Osteoblast (primary cell): ENCODE measurements at regions not wholly inside any gene's neighbourhood (a gene's known extent, or its start where the extent isn't known, plus 50 kb on each side); places are given as distances from the start of the nearest gene placed in this dataset.

Source experiments
- DNase-seq: peaks from one replicate; pipeline ENCODE4 v3.0.0; 2011; ENCODE audit warnings: low spot score, mixed read lengths; ENCODE audit not compliant: insufficient read length; ENCODE audit errors: missing footprints
- H2AFZ ChIP-seq: 2 replicates; pipeline ENCODE4 v1.6.0; 2011; ENCODE audit warnings: mild to moderate bottlenecking, low read length
- H3K27ac ChIP-seq: 2 replicates; pipeline ENCODE4 v1.5.1; 2011; ENCODE audit warnings: mild to moderate bottlenecking, low read depth, low read length, moderate library complexity
- H3K27me3 ChIP-seq: 2 replicates; pipeline ENCODE4 v1.6.0; 2012; ENCODE audit warnings: mild to moderate bottlenecking, control low read depth, inconsistent platforms, low read length, moderate library complexity; ENCODE audit not compliant: insufficient read depth
- H3K36me3 ChIP-seq: 2 replicates; pipeline ENCODE4 v1.5.1; 2011; ENCODE audit warnings: mild to moderate bottlenecking, low read length, control low read depth, moderate library complexity; ENCODE audit not compliant: insufficient read depth
- H3K4me1 ChIP-seq: 2 replicates; pipeline ENCODE4 v1.5.1; 2011; ENCODE audit warnings: mild to moderate bottlenecking, low read length, control low read depth, moderate library complexity; ENCODE audit not compliant: insufficient read depth
- H3K4me2 ChIP-seq: 2 replicates; pipeline ENCODE4 v1.6.0; 2011; ENCODE audit warnings: mild to moderate bottlenecking, low read length; ENCODE audit not compliant: insufficient read depth
- H3K4me3 ChIP-seq: fragments of 200-600 bp; sonication (generic); 3 replicates; pipeline ENCODE4 v1.5.1; 2012; ENCODE audit warnings: mild to moderate bottlenecking, low read length, inconsistent platforms; ENCODE audit not compliant: insufficient read depth
- H3K79me2 ChIP-seq: 2 replicates; pipeline ENCODE4 v1.6.0; 2012; ENCODE audit warnings: mild to moderate bottlenecking, low read length, control low read depth, inconsistent platforms; ENCODE audit not compliant: insufficient read depth
- H3K9me3 ChIP-seq: 2 replicates; pipeline ENCODE4 v1.5.1; 2011; ENCODE audit warnings: low read depth, low read length, control low read depth
- H4K20me1 ChIP-seq: 2 replicates; pipeline ENCODE4 v1.6.0; 2012; ENCODE audit warnings: mild to moderate bottlenecking, low read length, control low read depth; ENCODE audit not compliant: insufficient read depth
- CTCF ChIP-seq: IDR thresholded peaks from 2 replicates; pipeline ENCODE4 v1.5.1; 2011; ENCODE audit warnings: mild to moderate bottlenecking, low read depth, low read length, moderate library complexity; ENCODE audit errors: extremely low read depth

GRCh38 chr14:105931808-105932483, 405.6 kb downstream of the TMEM121 start:
- H3K4me1 ChIP-seq = no peaks in the 10 kb centered on the region
- TF ChIP-seq CTCF = no peak

GRCh38 chr14:105933238-105933637, 406.9 kb downstream of the TMEM121 start:
- Histone ChIP-seq H3K9me3 (peaks cover 3% of the 10 kb centered on the region), H3K4me1 (no peaks in the 10 kb centered on the region)

More at GRCh38 chr14:105931808-105932483, 405.6 kb downstream of the TMEM121 start:
- Histone ChIP-seq H3K79me2 (no peaks in the 10 kb centered on the region), H3K27ac (no peak overlapping the region), H3K4me3 (no peak overlapping the region), H2AFZ (no peak overlapping the region), H3K9me3 (peaks cover 3% of the 10 kb centered on the region), H3K4me2 (no peak overlapping the region), H3K27me3 (no peaks in the 10 kb centered on the region), H4K20me1 (no peaks in the 10 kb centered on the region), H3K36me3 (no peaks in the 10 kb centered on the region)
- peak; percentile 57 for DNase-seq

GRCh38 chr14:105935384-105935783, 409.0 kb downstream of the TMEM121 start:
- H3K4me2 ChIP-seq = no peak overlapping the region
- no peaks in the 10 kb centered on the region for H4K20me1 ChIP-seq
- H3K27me3 ChIP-seq = no peaks in the 10 kb centered on the region
- no peak overlapping the region for H2AFZ ChIP-seq
- no peaks in the 10 kb centered on the region for H3K4me1 ChIP-seq
- DNase-seq = no peak
- no peak for TF ChIP-seq CTCF
- no peaks in the 10 kb centered on the region for H3K36me3 ChIP-seq
- no peak overlapping the region for H3K4me3 ChIP-seq
- no peaks in the 10 kb centered on the region for H3K79me2 ChIP-seq
- no peak overlapping the region for H3K27ac ChIP-seq
- peaks cover 6% of the 10 kb centered on the region for H3K9me3 ChIP-seq

More at GRCh38 chr14:105933238-105933637, 406.9 kb downstream of the TMEM121 start:
- no peak overlapping the region for H2AFZ ChIP-seq
- peak; percentile 34 for DNase-seq
- H3K27ac ChIP-seq = no peak overlapping the region
- no peak overlapping the region for H3K4me3 ChIP-seq
- H3K4me2 ChIP-seq = no peak overlapping the region
- H3K36me3 ChIP-seq = no peaks in the 10 kb centered on the region
- no peak for TF ChIP-seq CTCF
- no peaks in the 10 kb centered on the region for H3K79me2 ChIP-seq
- H4K20me1 ChIP-seq = no peaks in the 10 kb centered on the region
- H3K27me3 ChIP-seq = no peaks in the 10 kb centered on the region

- no peak for TF ChIP-seq CTCF
Observed at GRCh38 chr14:105937253-105938054, 411.1 kb downstream of the TMEM121 start.

More at GRCh38 chr14:105937253-105938054, 411.1 kb downstream of the TMEM121 start:
- Histone ChIP-seq H4K20me1 (no peaks in the 10 kb centered on the region), H3K9me3 (peaks cover 6% of the 10 kb centered on the region), H3K36me3 (no peaks in the 10 kb centered on the region), H2AFZ (no peak overlapping the region), H3K4me2 (no peak overlapping the region), H3K4me3 (no peak overlapping the region), H3K79me2 (no peaks in the 10 kb centered on the region), H3K27me3 (no peaks in the 10 kb centered on the region), H3K4me1 (no peaks in the 10 kb centered on the region), H3K27ac (no peak overlapping the region)
- peak; percentile 41 for DNase-seq
